ENCODE measurements at regions not wholly inside any gene's neighbourhood (a gene's known extent, or its start where the extent isn't known, plus 50 kb on each side); places are given as distances from the start of the nearest gene placed in this dataset.

GRCh38 chr5:56746553-56747339, 68.6 kb upstream of the MAP3K1 start:
- no peaks in the 10 kb centered on the region for H3K36me3 ChIP-seq (ENCODE audit: insufficient read depth, low read length)
- no peaks in the 10 kb centered on the region for H3K4me1 ChIP-seq (ENCODE audit: insufficient read depth, low read length)
- Mint-ChIP-seq H3K9me3 (no peaks in the 10 kb centered on the region), H3K4me1 (ENCODE audit: low read depth) (no peaks in the 10 kb centered on the region), H3K36me3 (ENCODE audit: low read depth) (no peaks in the 10 kb centered on the region), H3K4me3 (no peak overlapping the region), H3K27ac (no peak overlapping the region), H3K27me3 (no peaks in the 10 kb centered on the region)
- H3K4me3 ChIP-seq (ENCODE audit: low read length): no peak overlapping the region
- intact Hi-C loops (cut with DNase I, micrococcal nuclease): no loop called here
- ChIA-PET POLR2A (interaction anchor here (1.0 kb wide), 1 partner anchor 9 kb away, joined by 7 read pairs; no protein-coding TSS in a partner anchor), CTCF (interaction anchor here (1.4 kb wide), 1 partner anchor 77 kb away, joined by 3 read pairs; no protein-coding TSS in a partner anchor)
- no peak overlapping the region for H3K27ac ChIP-seq (ENCODE audit: low read depth in 1 of 2, low read length in 2 of 2)
- no peak for DNase-seq
- H3K9me3 ChIP-seq (ENCODE audit: control insufficient read depth in 1 of 2, insufficient read depth in 1 of 2, low read length in 2 of 2): no peaks in the 10 kb centered on the region
- ATAC-seq (ENCODE audit: poor library complexity): no peak
- no peaks in the 10 kb centered on the region for H3K27me3 ChIP-seq (ENCODE audit: control insufficient read depth in 1 of 2, insufficient read depth in 2 of 2, low read length in 2 of 2)
- TF ChIP-seq CTCF (IDR thresholded peaks at IDR 0.05): no peak

GRCh38 chr5:56745864-56746263, 69.5 kb upstream of the MAP3K1 start:
- Histone ChIP-seq H3K9me3 (ENCODE audit: control insufficient read depth in 1 of 2, insufficient read depth in 1 of 2, low read length in 2 of 2) (no peaks in the 10 kb centered on the region), H3K36me3 (ENCODE audit: insufficient read depth, low read length) (no peaks in the 10 kb centered on the region), H3K27me3 (ENCODE audit: control insufficient read depth in 1 of 2, insufficient read depth in 2 of 2, low read length in 2 of 2) (no peaks in the 10 kb centered on the region), H3K4me1 (ENCODE audit: insufficient read depth, low read length) (no peaks in the 10 kb centered on the region), H3K27ac (ENCODE audit: low read depth in 1 of 2, low read length in 2 of 2) (no peak overlapping the region), H3K4me3 (ENCODE audit: low read length) (no peak overlapping the region)
- Mint-ChIP-seq H3K4me3 (no peak overlapping the region), H3K4me1 (ENCODE audit: low read depth) (no peaks in the 10 kb centered on the region), H3K27ac (no peak overlapping the region), H3K9me3 (no peaks in the 10 kb centered on the region), H3K27me3 (no peaks in the 10 kb centered on the region), H3K36me3 (ENCODE audit: low read depth) (no peaks in the 10 kb centered on the region)
- ATAC-seq (ENCODE audit: poor library complexity) (no peak), DNase-seq (no peak)
- ChIA-PET CTCF (no interaction called here), POLR2A (interaction anchor here (1.0 kb wide), 1 partner anchor 8 kb away, joined by 7 read pairs; no protein-coding TSS in a partner anchor)
- intact Hi-C loops (cut with DNase I, micrococcal nuclease): no loop called here
- TF ChIP-seq CTCF (IDR thresholded peaks at IDR 0.05): no peak

GRCh38 chr5:56740868-56741267, 74.5 kb upstream of the MAP3K1 start:
- H3K36me3 ChIP-seq (ENCODE audit: insufficient read depth, low read length): no peaks in the 10 kb centered on the region
- no peak overlapping the region for H3K4me3 ChIP-seq (ENCODE audit: low read length)
- CTCF ChIA-PET: interaction anchor here (0.7 kb wide), 1 partner anchor 432 kb away, joined by 3 read pairs; no protein-coding TSS in a partner anchor
- no peak overlapping the region for H3K27ac ChIP-seq (ENCODE audit: low read depth in 1 of 2, low read length in 2 of 2)
- Mint-ChIP-seq H3K4me3 (no peak overlapping the region), H3K9me3 (no peaks in the 10 kb centered on the region), H3K36me3 (ENCODE audit: low read depth) (no peaks in the 10 kb centered on the region), H3K27me3 (no peaks in the 10 kb centered on the region), H3K27ac (no peak overlapping the region), H3K4me1 (ENCODE audit: low read depth) (peaks cover 25% of the 10 kb centered on the region)
- POLR2A ChIA-PET: no interaction called here
- H3K27me3 ChIP-seq (ENCODE audit: control insufficient read depth in 1 of 2, insufficient read depth in 2 of 2, low read length in 2 of 2): no peaks in the 10 kb centered on the region
- ATAC-seq (ENCODE audit: poor library complexity) (no peak), DNase-seq (no peak)
- no peaks in the 10 kb centered on the region for H3K9me3 ChIP-seq (ENCODE audit: control insufficient read depth in 1 of 2, insufficient read depth in 1 of 2, low read length in 2 of 2)
- intact Hi-C loops (cut with DNase I, micrococcal nuclease): no loop called here
- H3K4me1 ChIP-seq (ENCODE audit: insufficient read depth, low read length): peaks cover 20% of the 10 kb centered on the region
- TF ChIP-seq CTCF (IDR thresholded peaks at IDR 0.05): no peak

All from CD4-positive, alpha-beta T cell (primary cell).